ENCODE measurements at regions not wholly inside any gene's neighbourhood (a gene's known extent, or its start where the extent isn't known, plus 50 kb on each side); places are given as distances from the start of the nearest gene placed in this dataset.

DNA sequence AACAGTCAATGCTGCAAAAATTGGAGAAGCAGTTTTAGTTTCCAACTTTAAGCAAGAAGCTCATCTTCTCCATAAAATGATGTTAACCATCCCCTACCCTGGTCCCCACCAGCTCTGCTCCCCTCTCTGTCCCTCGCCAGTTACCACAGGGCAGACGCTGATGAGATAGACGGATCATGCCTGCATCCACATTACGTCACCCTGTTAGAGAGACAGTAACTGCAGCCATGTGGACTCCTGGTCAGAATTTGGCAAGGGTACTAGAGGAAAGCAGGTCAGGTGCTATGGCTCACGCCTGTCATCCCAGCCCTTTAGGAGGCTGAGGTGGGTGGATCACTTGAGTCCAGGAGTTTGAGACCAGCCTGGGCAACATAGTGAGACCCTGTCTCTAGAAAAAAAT, 81.9 kb upstream of the FZD8 start:
- Histone ChIP-seq H2AFZ (ENCODE audit: low read length) (no peak overlapping the region), H2BK5ac (ENCODE audit: low read depth, low read length) (no peak overlapping the region), H3K56ac (replicated peaks; ENCODE audit: insufficient read length, low read depth, low read length) (no peak overlapping the region), H2BK15ac (ENCODE audit: low read length) (no peak overlapping the region), H3K18ac (ENCODE audit: extremely low read depth, low read length) (no peak overlapping the region), H3K14ac (ENCODE audit: insufficient read length) (no peak overlapping the region), H3K27ac (ENCODE audit: low read depth, low read length) (no peak overlapping the region), H3K4me1 (replicated peaks in 1 of 4; ENCODE audit: control insufficient read depth in 3 of 4, insufficient read depth in 4 of 4, low read length in 3 of 4) (no peaks in the 10 kb centered on the region), H3K9ac (replicated peaks in 1 of 4; ENCODE audit: extremely low read depth in 1 of 4, low read depth in 3 of 4, low read length in 3 of 4) (no peak overlapping the region), H4K8ac (ENCODE audit: extremely low read depth, insufficient read depth, low read length) (no peak overlapping the region), H3K4me3 (ENCODE audit: extremely low read depth in 1 of 4, insufficient read depth in 2 of 4, low read depth in 3 of 4, low read length in 4 of 4) (no peak overlapping the region), H2BK20ac (ENCODE audit: low read length) (no peak overlapping the region), H4K20me1 (replicated peaks in 1 of 2; ENCODE audit: control insufficient read depth in 1 of 2, insufficient read depth in 2 of 2, low read length in 2 of 2) (no peaks in the 10 kb centered on the region), H4K91ac (replicated peaks; ENCODE audit: insufficient read length, low read length) (no peak overlapping the region), H3K79me2 (ENCODE audit: control insufficient read depth in 1 of 2, insufficient read depth in 2 of 2, low read length in 2 of 2) (no peaks in the 10 kb centered on the region), H3K4ac (replicated peaks; ENCODE audit: insufficient read length, low read depth, low read length) (no peak overlapping the region), H3K27me3 (replicated peaks in 1 of 4; ENCODE audit: control insufficient read depth in 3 of 4, extremely low read depth in 1 of 4, insufficient read depth in 3 of 4, low read length in 3 of 4) (no peaks in the 10 kb centered on the region), H3K23me2 (ENCODE audit: low read depth, low read length) (no peaks in the 10 kb centered on the region), H3K9me3 (ENCODE audit: insufficient read depth in 2 of 2, low read depth in 1 of 2, low read length in 1 of 2) (no peaks in the 10 kb centered on the region), H2BK12ac (ENCODE audit: low read depth, low read length) (no peak overlapping the region), H3K23ac (ENCODE audit: insufficient read length) (no peak overlapping the region), H3K36me3 (ENCODE audit: control insufficient read depth in 2 of 4, insufficient read depth in 4 of 4, low read length in 3 of 4) (no peaks in the 10 kb centered on the region), H2BK120ac (replicated peaks; ENCODE audit: low read depth, low read length) (no peak overlapping the region), H4K5ac (ENCODE audit: insufficient read length, low read depth, low read length) (no peak overlapping the region), H2AK5ac (ENCODE audit: low read depth, low read length) (no peak overlapping the region), H3K79me1 (ENCODE audit: low read depth, low read length) (no peaks in the 10 kb centered on the region), H3K4me2 (ENCODE audit: insufficient read depth in 1 of 2, low read depth in 2 of 2, low read length in 2 of 2) (no peak overlapping the region)
- 94% methylated on average over 5 of the region's 5 CpGs; no CpG with 5 or more reads in 1 of the 2 experiments for WGBS, 2 experiments (ENCODE audit: extremely low coverage in 1 of 2, insufficient coverage in 1 of 2, insufficient read length in 1 of 2, insufficient replicate concordance in 2 of 2, low coverage in 1 of 2, low lambda C conversion rate in 2 of 2, missing lambda C conversion rate in 1 of 2)
- POLR2A ChIA-PET (ENCODE audit: partially characterized antibody) = no interaction called here
- DNase-seq (ENCODE audit: low read depth in 1 of 2, low spot score in 2 of 2) (no peak), FAIRE-seq (no peak)
- CTCF ChIA-PET (ENCODE audit: partially characterized antibody) = interaction anchor here (1.2 kb wide), 1 partner anchor 110 kb away, joined by 4 read pairs; no protein-coding TSS in a partner anchor
- TF ChIP-seq RXRA (IDR thresholded peaks at IDR 0.05; ENCODE audit: insufficient read depth, low read depth, low read length) (no peak), SP2 (IDR thresholded peaks at IDR 0.05; ENCODE audit: low read length) (no peak), MAFK (IDR thresholded peaks at IDR 0.05; ENCODE audit: low read depth, low read length) (no peak), HDAC6 (IDR thresholded peaks at IDR 0.05; ENCODE audit: low read depth, low read length) (no peak), E2F6 (IDR thresholded peaks at IDR 0.05) (no peak), EP300 (IDR thresholded peaks at IDR 0.05; ENCODE audit: borderline replicate concordance in 1 of 2, low read depth in 2 of 2, low read length in 2 of 2) (no peak), CTBP2 (IDR thresholded peaks at IDR 0.05; ENCODE audit: borderline replicate concordance, insufficient read depth, insufficient read length, low read length) (no peak), SAP30 (IDR thresholded peaks at IDR 0.05; ENCODE audit: insufficient read depth, insufficient replicate concordance, low read length) (no peak), TAF1 (IDR thresholded peaks at IDR 0.05; ENCODE audit: low read depth, low read length) (no peak), HDAC2 (IDR thresholded peaks at IDR 0.05; ENCODE audit: borderline replicate concordance in 1 of 2, low read depth in 2 of 2, low read length in 2 of 2) (no peak), PHF8 (conservative IDR thresholded peaks at IDR 0.05; ENCODE audit: low read depth, low read length) (no peak), SIN3A (conservative IDR thresholded peaks at IDR 0.05 in 1 of 2, IDR thresholded peaks at IDR 0.05 in 1 of 2; ENCODE audit: low read depth in 1 of 2, low read length in 2 of 2) (no peak)
